Gastrocnemius medialis (tissue), 4 donors: ENCODE measurements at regions not wholly inside any gene's neighbourhood (a gene's known extent, or its start where the extent isn't known, plus 50 kb on each side); places are given as distances from the start of the nearest gene placed in this dataset.
"Not testable (repeated sequence)": the region's sequence is repeated elsewhere in the genome, so short reads cannot be mapped to it uniquely, and the experiment has no call there.

Experiments
- CTCF ChIP-seq, 5 experiments: fragments of 450-650 bp in 3 of 5; fragments of 200-600 bp in 2 of 5; sonication (generic) in 2 of 5; IDR thresholded peaks in 4 of 5; conservative IDR thresholded peaks in 1 of 5; 1 replicate in 4 of 5; 2 replicates in 1 of 5; pipeline ENCODE4 v1.5.1; 2016 to 2019; ENCODE audit warnings: antibody characterized with exemption in 5 of 5, mild to moderate bottlenecking in 3 of 5, moderate library complexity in 3 of 5
- POLR2A ChIP-seq, 2 donors: fragments of 450-650 bp; IDR thresholded peaks; one replicate each; pipeline ENCODE4 v1.6.1; 2017; ENCODE audit warnings: antibody characterized with exemption in 2 of 2, mild to moderate bottlenecking in 2 of 2, moderate library complexity in 2 of 2

- TF ChIP-seq CTCF (IDR thresholded peaks at IDR 0.05 in 4 of 5, conservative IDR thresholded peaks at IDR 0.05 in 1 of 5); POLR2A (IDR thresholded peaks at IDR 0.05): not testable (repeated sequence)
Observed at GRCh38 chr5:100364343-100364742, 170.8 kb upstream of the FAM174A start.
